ENCODE measurements at regions not wholly inside any gene's neighbourhood (a gene's known extent, or its start where the extent isn't known, plus 50 kb on each side); places are given as distances from the start of the nearest gene placed in this dataset.
"Not testable (repeated sequence)": the region's sequence is repeated elsewhere in the genome, so short reads cannot be mapped to it uniquely, and the experiment has no call there.

- Mint-ChIP-seq H3K4me1 (no peaks in the 10 kb centered on the region), H3K36me3 (no peaks in the 10 kb centered on the region), H3K27me3 (peaks cover 0 to 24% (median 18%) of the 10 kb centered on the region in 5 donors), H3K27ac (no peak overlapping the region), H3K9me3 (peaks cover 0 to 4% (median 0%) of the 10 kb centered on the region in 11 donors), H3K4me3 (no peak overlapping the region)
- Histone ChIP-seq H3K9me3 (ENCODE audit: control insufficient read depth in 2 of 3, low read length in 3 of 3) (no peaks in the 10 kb centered on the region), H3K27ac (ENCODE audit: low read depth, low read length) (no peak overlapping the region), H3K27me3 (ENCODE audit: control insufficient read depth in 2 of 2, insufficient read depth in 2 of 2, low read length in 2 of 2) (no peaks in the 10 kb centered on the region), H3K36me3 (ENCODE audit: control insufficient read depth in 2 of 3, insufficient read depth in 3 of 3, low read length in 3 of 3) (no peaks in the 10 kb centered on the region), H3K4me3 (ENCODE audit: low read length) (no peak overlapping the region), H3K4me1 (ENCODE audit: control insufficient read depth in 2 of 2, insufficient read depth in 2 of 2, low read length in 2 of 2) (no peaks in the 10 kb centered on the region)
- POLR2A ChIA-PET = no interaction called here
- DNase-seq (no peak), ATAC-seq (no peak)
- CTCF ChIA-PET = no interaction called here
- intact Hi-C loops (cut with micrococcal nuclease) = no loop called here
These were observed 58.5 kb upstream of the SMIM30 start for GRCh38 chr7:113176836-113177235.

GRCh38 chr7:113176180-113176579 is 57.8 kb upstream of the SMIM30 start:
- POLR2A ChIA-PET; H3K4me3 Mint-ChIP-seq; H3K27ac Mint-ChIP-seq; H3K27me3 ChIP-seq (ENCODE audit: control insufficient read depth in 2 of 2, insufficient read depth in 2 of 2, low read length in 2 of 2); H3K9me3 ChIP-seq (ENCODE audit: control insufficient read depth in 2 of 3, low read length in 3 of 3); H3K4me1 ChIP-seq (ENCODE audit: control insufficient read depth in 2 of 2, insufficient read depth in 2 of 2, low read length in 2 of 2); H3K4me3 ChIP-seq (ENCODE audit: low read length); DNase-seq; H3K27ac ChIP-seq (ENCODE audit: low read depth, low read length); H3K36me3 Mint-ChIP-seq; H3K36me3 ChIP-seq (ENCODE audit: control insufficient read depth in 2 of 3, insufficient read depth in 3 of 3, low read length in 3 of 3); H3K9me3 Mint-ChIP-seq; intact Hi-C loops (cut with micrococcal nuclease); H3K4me1 Mint-ChIP-seq; CTCF ChIA-PET; ATAC-seq: not testable (repeated sequence)
- H3K27me3 Mint-ChIP-seq = peaks cover 0 to 23% (median 18%) of the 10 kb centered on the region in 5 donors

GRCh38 chr7:113175525-113176104 is 57.3 kb upstream of the SMIM30 start:
- H3K27ac ChIP-seq (ENCODE audit: low read depth, low read length) = no peak overlapping the region
- no peaks in the 10 kb centered on the region for H3K36me3 ChIP-seq (ENCODE audit: control insufficient read depth in 2 of 3, insufficient read depth in 3 of 3, low read length in 3 of 3)
- no peaks in the 10 kb centered on the region for H3K4me1 ChIP-seq (ENCODE audit: control insufficient read depth in 2 of 2, insufficient read depth in 2 of 2, low read length in 2 of 2)
- Mint-ChIP-seq H3K27me3 (peaks cover 0 to 27% (median 19%) of the 10 kb centered on the region in 5 donors), H3K4me1 (no peaks in the 10 kb centered on the region), H3K27ac (no peak overlapping the region), H3K36me3 (no peaks in the 10 kb centered on the region), H3K4me3 (no peak overlapping the region), H3K9me3 (peaks cover 0 to 4% (median 0%) of the 10 kb centered on the region in 11 donors)
- ChIA-PET POLR2A (no interaction called here), CTCF (no interaction called here)
- no peak overlapping the region for H3K4me3 ChIP-seq (ENCODE audit: low read length)
- H3K9me3 ChIP-seq (ENCODE audit: control insufficient read depth in 2 of 3, low read length in 3 of 3) = no peaks in the 10 kb centered on the region
- DNase-seq (no peak), ATAC-seq (no peak)
- no peaks in the 10 kb centered on the region for H3K27me3 ChIP-seq (ENCODE audit: control insufficient read depth in 2 of 2, insufficient read depth in 2 of 2, low read length in 2 of 2)
- intact Hi-C loops (cut with micrococcal nuclease) = no loop called here

- Mint-ChIP-seq H3K4me3 (no peak overlapping the region), H3K36me3 (no peaks in the 10 kb centered on the region), H3K27ac (no peak overlapping the region), H3K4me1 (no peaks in the 10 kb centered on the region), H3K27me3 (peaks cover 0 to 38% (median 20%) of the 10 kb centered on the region in 5 donors), H3K9me3 (peaks cover 0 to 4% (median 0%) of the 10 kb centered on the region in 11 donors)
- H3K4me1 ChIP-seq (ENCODE audit: control insufficient read depth in 2 of 2, insufficient read depth in 2 of 2, low read length in 2 of 2) = no peaks in the 10 kb centered on the region
- H3K9me3 ChIP-seq (ENCODE audit: control insufficient read depth in 2 of 3, low read length in 3 of 3) = no peaks in the 10 kb centered on the region
- no peak overlapping the region for H3K27ac ChIP-seq (ENCODE audit: low read depth, low read length)
- H3K36me3 ChIP-seq (ENCODE audit: control insufficient read depth in 2 of 3, insufficient read depth in 3 of 3, low read length in 3 of 3) = no peaks in the 10 kb centered on the region
- no peaks in the 10 kb centered on the region for H3K27me3 ChIP-seq (ENCODE audit: control insufficient read depth in 2 of 2, insufficient read depth in 2 of 2, low read length in 2 of 2)
- intact Hi-C loops (cut with micrococcal nuclease) = no loop called here
- ATAC-seq = no peak
- DNase-seq = no peak
- H3K4me3 ChIP-seq (ENCODE audit: low read length) = no peak overlapping the region
- CTCF ChIA-PET = no interaction called here
- POLR2A ChIA-PET = no interaction called here
These were observed 54.4 kb upstream of the SMIM30 start for GRCh38 chr7:113172726-113173125.

- H3K27me3 Mint-ChIP-seq = peaks cover 0 to 42% (median 21%) of the 10 kb centered on the region in 5 donors
- intact Hi-C loops (cut with micrococcal nuclease) = no loop called here
- ATAC-seq = no peak
- DNase-seq = no peak
- peaks cover 0 to 6% (median 0%) of the 10 kb centered on the region in 11 donors for H3K9me3 Mint-ChIP-seq
- Histone ChIP-seq H3K36me3 (ENCODE audit: control insufficient read depth in 2 of 3, insufficient read depth in 3 of 3, low read length in 3 of 3) (no peaks in the 10 kb centered on the region), H3K4me3 (ENCODE audit: low read length) (no peak overlapping the region), H3K9me3 (ENCODE audit: control insufficient read depth in 2 of 3, low read length in 3 of 3) (no peaks in the 10 kb centered on the region), H3K27ac (ENCODE audit: low read depth, low read length) (no peak overlapping the region), H3K4me1 (ENCODE audit: control insufficient read depth in 2 of 2, insufficient read depth in 2 of 2, low read length in 2 of 2) (no peaks in the 10 kb centered on the region), H3K27me3 (ENCODE audit: control insufficient read depth in 2 of 2, insufficient read depth in 2 of 2, low read length in 2 of 2) (no peaks in the 10 kb centered on the region)
- ChIA-PET CTCF (no interaction called here), POLR2A (no interaction called here)
- no peak overlapping the region for H3K4me3 Mint-ChIP-seq
- H3K36me3 Mint-ChIP-seq = no peaks in the 10 kb centered on the region
- no peaks in the 10 kb centered on the region for H3K4me1 Mint-ChIP-seq
- no peak overlapping the region for H3K27ac Mint-ChIP-seq
These were observed 52.2 kb upstream of the SMIM30 start for GRCh38 chr7:113170591-113170990.

Measured in naive thymus-derived CD4-positive, alpha-beta T cell (primary cell).